OCI-LY7 (cell line): ENCODE measurements at regions not wholly inside any gene's neighbourhood (a gene's known extent, or its start where the extent isn't known, plus 50 kb on each side); places are given as distances from the start of the nearest gene placed in this dataset.

ENCODE experiments used
- BruUV-seq: library from RNA; stranded (reverse); fragments of 400-500 nt; replicated peaks from 2 replicates; lab custom pipeline; 2021; lab: Mats Ljungman, UMichigan
- CTCF ChIA-PET: fragments of 300-600 bp; sonication (Branson Sonifier 250); formaldehyde crosslinking; loops from one replicate; lab custom pipeline; 2022; ENCODE audit warnings: antibody characterized with exemption; ENCODE audit not compliant: unreplicated experiment; lab: Charles Lee
- POLR2A ChIA-PET: fragments of 300-600 bp; sonication (Branson Sonifier 250); formaldehyde crosslinking; loops from one replicate; lab custom pipeline; 2022; ENCODE audit warnings: antibody characterized with exemption; lab: Charles Lee
- DNase-seq: peaks from one replicate; pipeline ENCODE4 v3.0.0-alpha.2; 2015; ENCODE audit warnings: low spot score
- H2AFZ ChIP-seq: fragments of 200-600 bp; sonication (generic), shearing (Covaris generic); 2 replicates; pipeline ENCODE4 v1.6.1; 2014; ENCODE audit warnings: mild to moderate bottlenecking, antibody characterized with exemption, low read length, moderate library complexity
- H3K27ac ChIP-seq: fragments of 200-600 bp; sonication (generic); 2 replicates; pipeline ENCODE4 v1.5.1; 2014; ENCODE audit warnings: mixed run types, low read depth, mild to moderate bottlenecking, moderate library complexity, low read length, inconsistent platforms; ENCODE audit not compliant: poor library complexity, severe bottlenecking
- H3K36me3 ChIP-seq: fragments of 200-600 bp; sonication (generic); 2 replicates; pipeline ENCODE4 v1.6.1; 2014; ENCODE audit warnings: mild to moderate bottlenecking, antibody characterized with exemption, low read length, moderate library complexity, mixed read lengths; ENCODE audit not compliant: insufficient read depth
- H3K4me1 ChIP-seq: fragments of 200-600 bp; sonication (generic); 2 replicates; pipeline ENCODE4 v1.5.1; 2014; ENCODE audit warnings: mild to moderate bottlenecking, low read length; ENCODE audit not compliant: insufficient read depth, poor library complexity, severe bottlenecking
- H3K4me2 ChIP-seq: fragments of 200-600 bp; sonication (generic); 2 replicates; pipeline ENCODE4 v1.6.1; 2014; ENCODE audit warnings: mild to moderate bottlenecking, low read length
- H3K4me3 ChIP-seq: fragments of 200-600 bp; sonication (generic); 2 replicates; pipeline ENCODE4 v1.5.1; 2014; ENCODE audit warnings: mild to moderate bottlenecking, low read depth, low read length; ENCODE audit not compliant: poor library complexity, severe bottlenecking
- H3K79me2 ChIP-seq: fragments of 200-600 bp; sonication (generic); 2 replicates; pipeline ENCODE4 v1.6.1; 2016; ENCODE audit warnings: low read depth, mild to moderate bottlenecking, low read length, moderate library complexity, mixed read lengths; ENCODE audit not compliant: insufficient read depth
- H3K9me2 ChIP-seq: fragments of 200-600 bp; sonication (generic); 2 replicates; pipeline ENCODE4 v1.6.1; 2016; ENCODE audit warnings: mild to moderate bottlenecking, low read length, mixed read lengths; ENCODE audit not compliant: insufficient read depth
- H3K9me3 ChIP-seq: fragments of 200-600 bp; sonication (generic); 2 replicates; pipeline ENCODE4 v1.6.1; 2014; ENCODE audit warnings: mild to moderate bottlenecking, mixed run types, low read length, mixed read lengths
- H4K20me1 ChIP-seq: fragments of 200-600 bp; sonication (generic); 2 replicates; pipeline ENCODE4 v1.6.1; 2014; ENCODE audit warnings: mild to moderate bottlenecking, antibody characterized with exemption, low read length, moderate library complexity, mixed read lengths; ENCODE audit not compliant: insufficient read depth
- CTCF ChIP-seq: fragments of 200-600 bp; sonication (generic); conservative IDR thresholded peaks from 2 replicates; pipeline ENCODE4 v1.5.1; 2014; ENCODE audit warnings: mild to moderate bottlenecking, antibody characterized with exemption, low read length, moderate library complexity, mixed read lengths
- EZH2phosphoT487 ChIP-seq: fragments of 200-600 bp; sonication (generic); IDR thresholded peaks from 2 replicates; pipeline ENCODE4 v1.6.1; 2018; ENCODE audit warnings: low read depth, borderline replicate concordance, mild to moderate bottlenecking, mixed run types, antibody characterized with exemption, low read length, moderate library complexity, mixed read lengths
- intact Hi-C: fragments of 100-400 bp; cut with micrococcal nuclease; formaldehyde crosslinking; loops from one replicate; pipeline ENCODE4 v1.10.0; 2022; ENCODE audit not compliant: unreplicated experiment

GRCh38 chr3:152060701-152061100 is 187.3 kb downstream of the SUCNR1 start:
- H3K9me3 ChIP-seq = no peaks in the 10 kb centered on the region
- no peaks in the 10 kb centered on the region for H3K9me2 ChIP-seq
- H3K79me2 ChIP-seq = no peaks in the 10 kb centered on the region
- TF ChIP-seq EZH2phosphoT487 (no peak), CTCF (no peak)
- ChIA-PET CTCF (no interaction called here), POLR2A (interaction anchor here (0.7 kb wide), 1 partner anchor 37 kb away, joined by 3 read pairs; no protein-coding TSS in a partner anchor)
- no peak overlapping the region for H3K4me2 ChIP-seq
- no peaks in the 10 kb centered on the region for H3K4me1 ChIP-seq
- H3K27ac ChIP-seq = no peak overlapping the region
- no peaks in the 10 kb centered on the region for H4K20me1 ChIP-seq
- no peak for DNase-seq
- intact Hi-C loops = no loop called here
- H3K36me3 ChIP-seq = no peaks in the 10 kb centered on the region
- no TSS peak for BruUV-seq
- H2AFZ ChIP-seq = no peak overlapping the region
- H3K4me3 ChIP-seq = no peak overlapping the region

DNA sequence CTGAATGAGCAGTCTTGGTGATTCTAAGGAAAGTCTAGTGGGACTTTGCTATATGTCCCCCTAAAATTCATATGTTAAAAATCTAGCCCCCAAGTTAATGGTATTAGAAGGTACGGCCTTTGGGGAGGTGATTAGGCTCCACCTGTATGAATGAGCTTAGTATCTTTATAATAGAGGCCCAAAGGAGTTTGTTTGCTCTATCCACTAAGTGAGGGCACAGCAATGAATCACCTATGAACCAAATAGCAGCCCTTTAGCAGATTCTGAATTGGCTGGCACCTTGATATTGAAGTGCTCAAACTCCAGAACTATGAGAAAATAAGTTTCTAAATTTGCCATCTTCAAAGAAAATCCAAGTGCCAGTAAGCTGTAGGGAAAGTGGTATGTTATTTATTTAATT is 187.9 kb downstream of the SUCNR1 start:
- no peak overlapping the region for H2AFZ ChIP-seq
- H3K27ac ChIP-seq = no peak overlapping the region
- no peak overlapping the region for H3K4me3 ChIP-seq
- H3K36me3 ChIP-seq = no peaks in the 10 kb centered on the region
- H4K20me1 ChIP-seq = no peaks in the 10 kb centered on the region
- H3K4me2 ChIP-seq = no peak overlapping the region
- ChIA-PET CTCF (no interaction called here), POLR2A (interaction anchor here (0.6 to 0.7 kb wide), 2 partner anchors 36 to 668 kb away, joined by 3 to 4 read pairs; no protein-coding TSS in a partner anchor)
- no peak for TF ChIP-seq EZH2phosphoT487
- TF ChIP-seq CTCF = no peak
- intact Hi-C loops = no loop called here
- no peaks in the 10 kb centered on the region for H3K9me2 ChIP-seq
- no peaks in the 10 kb centered on the region for H3K9me3 ChIP-seq
- no peaks in the 10 kb centered on the region for H3K4me1 ChIP-seq
- BruUV-seq = no TSS peak
- no peaks in the 10 kb centered on the region for H3K79me2 ChIP-seq
- DNase-seq = no peak

- ChIA-PET CTCF (no interaction called here), POLR2A (interaction anchor here (1.2 kb wide), 1 partner anchor 68 kb away, joined by 7 read pairs; no protein-coding TSS in a partner anchor)
- no peak for TF ChIP-seq CTCF
- TF ChIP-seq EZH2phosphoT487 = no peak
- H2AFZ ChIP-seq = no peak overlapping the region
- H3K4me1 ChIP-seq = no peaks in the 10 kb centered on the region
- intact Hi-C loops = loop anchor here (5.0 kb wide), 1 partner anchor 457 kb away; no protein-coding TSS in a partner anchor
- no peaks in the 10 kb centered on the region for H3K9me2 ChIP-seq
- H3K27ac ChIP-seq = no peak overlapping the region
- no peaks in the 10 kb centered on the region for H3K79me2 ChIP-seq
- H3K4me3 ChIP-seq = no peak overlapping the region
- H3K36me3 ChIP-seq = no peaks in the 10 kb centered on the region
- no peak overlapping the region for H3K4me2 ChIP-seq
- no peaks in the 10 kb centered on the region for H4K20me1 ChIP-seq
- H3K9me3 ChIP-seq = no peaks in the 10 kb centered on the region
- DNase-seq = no peak
- no TSS peak for BruUV-seq
Measured at GRCh38 chr3:152069871-152070270, 196.4 kb downstream of the SUCNR1 start.
